Loucy (cell line): ENCODE measurements at regions not wholly inside any gene's neighbourhood (a gene's known extent, or its start where the extent isn't known, plus 50 kb on each side); places are given as distances from the start of the nearest gene placed in this dataset.

Source experiments
- CTCF ChIP-seq: fragments of 200-600 bp; sonication (generic); conservative IDR thresholded peaks from 2 replicates; pipeline ENCODE4 v1.5.1; 2014; ENCODE audit warnings: mild to moderate bottlenecking, antibody characterized with exemption, low read length
- EZH2phosphoT487 ChIP-seq: fragments of 200-600 bp; IDR thresholded peaks from 2 replicates; pipeline ENCODE4 v1.6.1; 2018; ENCODE audit warnings: antibody characterized with exemption, mild to moderate bottlenecking, moderate library complexity, borderline replicate concordance

GRCh38 chr7:50251765-50252164, 52.8 kb upstream of the IKZF1 start:
- TF ChIP-seq CTCF (no peak), EZH2phosphoT487 (no peak)
